HPDE6-E6E7 (cell line): ENCODE measurements at regions not wholly inside any gene's neighbourhood (a gene's known extent, or its start where the extent isn't known, plus 50 kb on each side); places are given as distances from the start of the nearest gene placed in this dataset.
"Not testable (repeated sequence)": the region's sequence is repeated elsewhere in the genome, so short reads cannot be mapped to it uniquely, and the experiment has no call there.

Experiments used
- DNase-seq: peaks from one replicate; pipeline ENCODE4 v3.0.0; 2011; ENCODE audit warnings: missing footprints; ENCODE audit errors: extremely low spot score

DNA sequence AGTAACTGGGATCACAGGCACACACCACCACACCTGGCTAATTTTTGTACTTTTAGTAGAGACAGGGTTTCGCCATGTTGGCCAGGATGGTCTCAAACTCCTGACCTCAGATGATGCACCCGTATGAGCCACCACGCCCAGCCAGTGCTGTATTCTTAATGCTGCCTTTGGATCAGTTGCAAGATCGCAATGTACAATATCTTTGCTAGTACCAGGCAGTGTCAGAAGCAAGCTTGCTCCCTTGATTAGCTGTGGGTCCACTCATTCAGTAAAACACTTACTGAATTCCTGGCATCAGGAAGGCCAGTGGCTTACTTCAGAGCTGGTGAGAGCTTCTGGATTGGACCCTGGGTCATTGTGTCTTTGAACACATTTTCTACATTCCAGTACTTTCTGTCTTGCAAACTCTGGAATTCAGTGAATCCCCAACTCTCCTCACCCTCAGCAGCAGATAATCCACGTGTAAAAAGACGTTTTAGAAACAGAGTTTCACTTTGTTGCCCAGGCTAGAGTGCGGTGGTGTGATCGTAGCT is 1183.7 kb downstream of the AACS start:
- no peak for DNase-seq

DNA sequence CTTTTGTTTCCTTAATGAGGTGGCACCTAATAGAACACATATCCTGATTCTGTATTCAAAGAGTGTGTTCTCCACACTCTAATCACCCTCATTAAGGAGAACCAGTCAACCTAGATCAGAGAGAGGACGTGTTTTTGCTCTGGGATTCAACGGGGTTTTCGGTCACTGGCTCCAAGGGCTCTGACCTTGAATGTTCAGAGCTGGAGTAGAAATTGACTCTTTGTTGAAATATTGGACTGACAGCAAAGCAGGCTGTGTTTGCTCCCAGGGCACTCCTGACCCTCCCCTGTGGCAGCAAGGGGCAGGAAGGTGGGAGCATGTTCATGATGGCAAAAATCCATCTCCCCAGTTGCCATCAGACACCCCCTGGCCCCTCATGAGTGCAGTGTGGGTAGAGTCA is 1193.0 kb downstream of the AACS start:
- DNase-seq, result no peak

DNA sequence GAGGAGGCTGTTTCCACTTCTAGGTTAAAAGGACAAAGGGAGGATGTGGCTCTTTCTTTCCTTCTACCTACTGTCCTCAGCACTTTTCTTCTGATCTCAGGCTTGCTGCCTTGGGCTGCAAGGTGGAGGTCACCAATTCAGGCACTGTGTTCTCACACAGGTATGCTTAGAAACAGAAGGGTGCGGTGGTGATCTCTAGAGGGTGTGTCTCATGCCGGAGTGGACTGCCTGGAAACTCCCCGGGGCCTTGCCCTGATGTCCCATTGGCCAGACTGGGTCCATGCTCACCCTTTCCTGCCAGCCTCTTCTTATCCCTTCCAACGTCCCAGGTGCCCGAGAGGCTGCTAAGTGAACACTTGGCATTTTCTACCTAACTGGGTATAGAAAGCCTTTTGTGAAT is 1197.6 kb downstream of the AACS start:
- DNase-seq, result no peak

DNA sequence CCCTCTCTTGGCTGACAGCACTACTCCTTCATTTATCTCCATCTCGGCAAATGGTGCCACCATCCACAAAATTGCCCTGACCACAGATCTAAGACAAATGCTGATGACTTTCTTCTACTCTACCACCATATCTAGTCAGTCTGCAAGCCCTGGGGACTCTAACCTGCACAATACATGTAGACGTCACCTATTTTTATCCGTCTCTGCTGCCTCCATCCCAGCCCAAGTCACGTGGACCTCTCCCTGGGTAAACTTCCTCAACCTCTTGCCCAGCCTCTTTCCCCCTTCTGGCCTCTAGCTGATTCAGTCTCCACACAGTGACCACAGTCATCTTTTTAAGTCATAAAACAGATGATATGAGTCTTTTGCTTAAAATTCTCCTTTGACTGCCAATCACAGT is 1203.0 kb downstream of the AACS start:
- no peak for DNase-seq

DNA sequence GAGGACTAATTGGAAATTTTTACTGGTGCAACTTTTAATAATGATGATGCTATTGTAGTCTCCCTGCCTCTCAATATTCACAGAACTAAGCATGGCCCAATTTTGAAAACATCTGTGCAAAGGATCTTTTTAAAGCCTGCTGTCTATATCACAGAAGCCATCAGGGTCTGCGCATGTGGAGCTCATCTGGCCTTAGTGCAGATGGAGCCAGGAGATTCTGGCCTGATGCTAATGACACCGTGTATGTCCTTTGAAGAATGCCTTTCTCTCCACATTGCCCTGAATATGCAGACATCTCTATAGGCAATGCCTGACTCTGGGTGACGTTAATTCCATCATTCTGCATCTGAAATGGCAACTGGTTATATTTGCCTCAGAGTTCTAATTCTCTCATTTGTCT is 1205.9 kb downstream of the AACS start:
- DNase-seq, result no peak

DNA sequence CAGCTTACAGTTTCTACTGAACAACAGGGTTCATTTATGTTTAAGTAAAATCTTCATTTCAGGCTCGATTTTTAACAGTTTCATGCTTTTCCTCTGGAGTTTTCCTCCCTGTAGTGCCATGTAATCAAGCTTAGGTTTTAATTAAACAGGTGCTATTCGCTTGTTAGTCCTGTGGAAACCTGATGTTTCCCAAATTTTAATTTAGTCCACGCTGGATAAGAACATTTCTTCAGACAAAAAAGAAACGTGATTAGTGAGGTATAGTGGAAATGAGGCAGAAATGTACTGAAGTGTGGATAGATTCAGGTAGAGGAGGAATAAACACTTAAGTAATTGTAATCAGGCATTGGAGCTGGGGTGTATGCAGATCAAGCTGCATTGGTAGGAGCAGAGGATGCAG is 1217.5 kb downstream of the AACS start:
- no peak for DNase-seq

DNA sequence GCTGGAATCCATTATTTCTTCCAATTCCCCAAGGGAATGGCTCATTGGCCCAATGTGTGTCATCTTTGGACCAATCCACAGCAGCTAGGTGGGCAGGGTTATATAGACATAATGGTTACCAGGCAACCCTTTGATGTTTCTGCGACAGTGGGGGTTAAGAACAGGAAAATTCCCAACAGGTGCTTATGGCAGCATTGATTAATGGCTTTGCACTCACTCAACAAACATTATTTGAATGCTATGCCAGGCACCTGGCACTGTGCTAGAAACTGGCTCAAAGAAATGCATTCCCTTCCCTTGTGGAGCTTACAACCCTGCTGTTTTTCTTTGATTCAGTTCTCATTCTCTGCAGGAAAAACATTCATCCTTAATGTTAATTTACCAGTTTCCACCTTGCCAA is 1221.0 kb downstream of the AACS start:
- no peak for DNase-seq

DNA sequence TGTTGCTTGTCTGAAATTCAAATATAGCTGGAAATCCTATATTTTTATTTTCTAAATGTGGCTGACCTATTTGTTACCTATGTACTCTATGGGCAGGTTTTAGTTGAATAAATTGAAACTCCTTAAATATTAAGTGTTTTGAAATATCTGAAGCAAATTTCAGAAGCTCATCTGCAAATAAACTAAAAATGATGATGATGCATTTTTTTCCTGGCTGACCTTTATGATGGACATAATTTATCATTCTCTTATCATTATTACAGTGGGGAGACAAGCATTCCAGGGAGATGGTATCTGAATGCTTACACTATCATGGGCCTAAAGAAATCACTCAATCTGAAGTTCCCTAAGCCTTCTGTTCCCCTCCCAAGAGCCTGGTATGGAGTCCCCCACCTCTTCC is 1225.2 kb downstream of the AACS start:
- no peak for DNase-seq

DNA sequence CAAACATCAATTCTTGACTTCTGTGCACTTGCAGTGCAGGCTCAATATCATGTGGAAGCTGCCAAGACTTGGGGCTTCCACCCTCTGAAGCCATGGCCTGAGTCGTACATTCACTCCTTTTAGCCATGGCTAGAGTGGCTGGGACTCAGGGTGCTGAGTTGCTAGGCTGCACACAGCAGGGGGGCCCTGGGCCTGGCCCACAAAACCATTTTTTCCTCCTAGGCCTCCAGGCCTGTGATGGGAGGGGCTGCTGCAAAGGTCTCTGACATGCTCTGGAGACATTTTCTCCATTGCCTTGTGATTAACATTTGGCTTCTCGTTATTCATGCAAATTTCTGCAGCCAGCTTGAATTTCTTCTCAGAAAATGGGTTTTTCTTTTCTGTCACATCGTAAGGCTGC is 1226.8 kb downstream of the AACS start:
- not testable (repeated sequence) for DNase-seq

DNA sequence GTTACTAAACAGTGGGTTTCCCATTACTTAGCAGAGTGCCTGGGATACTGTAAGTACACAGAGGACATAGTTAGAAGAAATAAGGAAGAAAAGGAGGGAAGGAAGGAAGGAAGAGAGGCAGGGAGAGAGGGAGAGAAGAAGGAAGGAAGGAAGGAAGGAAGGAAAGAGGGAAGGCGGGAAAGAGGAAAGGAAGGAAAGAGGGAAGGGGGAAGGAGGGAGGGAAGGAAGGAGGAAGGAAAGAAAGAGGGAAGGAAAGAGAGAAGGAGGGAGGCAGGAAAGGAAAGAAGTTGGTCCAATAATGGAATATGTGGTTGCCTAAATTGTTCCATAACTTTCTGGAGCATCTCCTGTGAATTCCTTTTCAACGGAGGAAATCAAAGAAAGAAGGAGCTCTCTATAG is 1230.4 kb downstream of the AACS start:
- DNase-seq, result no peak

DNA sequence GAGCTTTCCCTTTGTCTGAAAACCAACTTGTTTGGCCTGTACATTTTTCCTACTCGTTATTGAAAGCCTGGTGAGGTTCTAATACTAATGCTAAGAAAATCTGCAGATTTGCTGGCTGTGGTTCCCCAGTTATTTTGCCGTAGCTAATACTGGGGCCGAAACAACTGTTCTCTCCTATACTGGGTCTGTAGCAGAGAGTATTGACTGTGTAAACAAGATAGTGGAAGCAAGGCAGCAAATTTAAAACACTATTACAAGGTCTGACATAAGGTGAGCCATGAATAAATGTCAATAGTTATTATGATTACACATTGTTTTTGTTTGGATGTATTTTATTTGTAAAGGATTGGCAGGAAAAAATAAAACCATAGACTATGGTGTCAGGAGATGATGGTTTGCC is 1244.0 kb downstream of the AACS start:
- no peak for DNase-seq

DNA sequence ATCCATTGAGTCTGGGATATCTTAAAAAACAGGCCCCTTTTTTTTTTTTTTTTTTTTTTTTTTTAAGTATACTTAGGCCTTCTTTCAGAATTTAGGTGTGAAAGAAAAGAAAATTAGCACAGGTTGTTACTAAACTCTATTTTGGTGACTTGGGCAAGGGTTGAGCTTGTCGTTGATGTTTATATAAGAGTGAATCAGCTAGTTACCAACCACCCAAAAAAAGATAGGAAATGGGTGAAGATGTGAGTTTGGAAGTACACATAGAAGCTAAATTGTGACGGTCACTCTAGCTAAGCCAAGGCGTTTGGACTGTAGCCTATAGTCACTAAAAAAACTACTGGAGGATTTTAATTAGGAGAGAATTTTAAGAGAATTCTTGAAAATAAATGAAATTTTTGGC is 1247.2 kb downstream of the AACS start:
- no peak for DNase-seq

DNA sequence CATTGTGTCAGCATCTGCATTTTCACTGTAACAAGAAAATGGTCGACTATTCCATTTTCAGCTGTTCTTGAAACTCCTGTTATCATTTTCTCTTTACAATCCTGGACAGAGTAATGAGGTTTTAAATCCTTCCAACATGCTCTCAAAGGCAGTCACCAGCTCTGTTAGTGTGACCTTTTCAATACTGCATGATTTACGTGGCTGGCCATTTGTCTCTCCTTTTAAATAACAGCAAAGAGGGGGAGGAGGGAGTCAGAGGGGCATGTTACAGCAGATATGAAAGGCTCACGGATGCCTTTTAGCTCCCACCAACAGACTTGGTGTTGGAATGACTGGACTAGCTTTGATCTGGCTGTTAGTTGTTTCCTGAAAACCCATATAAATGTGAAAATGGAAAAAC is 1251.2 kb downstream of the AACS start:
- DNase-seq, result no peak

DNA sequence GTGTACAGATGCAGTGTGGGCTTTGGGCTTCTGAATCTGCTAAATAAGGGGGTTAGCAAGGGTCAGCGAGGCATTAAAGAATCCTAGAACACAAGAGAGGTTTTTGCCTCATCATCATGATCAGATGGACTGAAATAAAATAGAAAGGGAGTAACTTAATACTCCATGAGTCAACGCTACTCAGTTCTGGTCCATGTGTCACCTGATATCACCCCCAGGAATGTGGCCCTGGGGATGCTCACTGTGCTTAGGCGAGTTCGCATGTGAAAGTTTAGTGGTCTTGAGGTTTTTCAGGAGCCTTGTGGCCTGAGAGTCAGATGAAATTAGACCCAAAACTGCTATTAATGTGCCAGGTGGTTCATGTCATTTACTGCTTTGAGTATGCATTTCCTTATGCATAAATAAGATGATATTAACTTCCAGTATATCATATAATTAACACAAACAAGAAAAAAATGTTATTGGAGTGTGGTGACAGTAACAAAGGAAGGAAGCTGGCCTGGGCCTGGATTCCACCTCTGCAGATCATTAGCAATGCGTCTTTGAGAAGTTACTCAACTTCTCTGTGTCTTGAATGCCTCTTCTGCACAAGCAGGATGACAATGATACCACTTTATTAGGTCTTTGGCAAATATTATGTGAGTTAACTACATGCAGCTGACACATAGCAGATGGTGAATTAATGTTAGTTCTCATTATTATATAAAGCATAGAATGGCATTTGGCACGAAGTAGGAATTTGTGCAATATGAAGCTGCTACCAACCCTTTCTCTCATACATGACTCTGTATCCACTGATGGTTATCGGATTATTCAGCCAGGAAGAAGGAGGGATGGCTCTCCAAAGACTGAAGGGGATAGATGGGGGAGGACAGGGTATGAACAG is 1272.6 kb downstream of the AACS start:
- DNase-seq, result peak; percentile 29

DNA sequence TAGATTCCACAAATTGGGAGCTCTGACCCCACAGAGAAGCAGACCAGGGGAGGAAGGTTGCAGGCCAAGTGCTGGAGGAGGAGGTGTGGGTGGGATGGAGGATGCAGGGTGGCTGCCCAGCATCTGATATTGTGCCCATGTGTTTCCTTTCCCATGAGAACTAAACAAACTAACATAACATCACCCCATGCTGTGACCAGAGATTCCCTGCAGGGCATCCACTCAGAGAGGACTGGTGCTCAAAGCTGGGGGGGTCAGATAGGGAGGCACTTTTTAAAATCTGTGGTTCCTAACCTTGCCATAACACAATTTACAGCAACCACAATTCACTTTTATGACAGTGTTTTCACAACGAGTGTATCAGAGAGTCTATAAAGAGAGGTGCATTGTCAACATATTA is 1277.6 kb downstream of the AACS start:
- no peak for DNase-seq

DNA sequence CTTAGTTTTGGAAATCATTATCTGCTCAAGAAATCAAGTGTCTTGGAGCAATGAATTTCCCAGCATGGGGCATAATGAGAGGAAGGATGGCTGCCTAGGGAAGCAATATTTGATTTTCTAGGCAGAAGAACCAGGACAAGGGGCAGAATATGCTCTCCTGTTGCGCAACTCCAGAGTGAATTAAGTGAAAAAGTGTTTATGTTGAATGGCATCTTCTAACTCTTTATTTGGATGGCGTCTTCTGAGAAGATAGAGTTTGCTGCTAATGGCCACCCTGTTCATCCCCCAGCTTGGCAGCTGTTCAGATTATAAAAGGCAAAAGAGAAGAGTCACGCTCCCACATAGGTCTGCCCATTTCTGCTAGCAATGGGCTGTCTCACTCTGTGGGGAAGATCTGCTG is 1278.1 kb downstream of the AACS start:
- no peak for DNase-seq

DNA sequence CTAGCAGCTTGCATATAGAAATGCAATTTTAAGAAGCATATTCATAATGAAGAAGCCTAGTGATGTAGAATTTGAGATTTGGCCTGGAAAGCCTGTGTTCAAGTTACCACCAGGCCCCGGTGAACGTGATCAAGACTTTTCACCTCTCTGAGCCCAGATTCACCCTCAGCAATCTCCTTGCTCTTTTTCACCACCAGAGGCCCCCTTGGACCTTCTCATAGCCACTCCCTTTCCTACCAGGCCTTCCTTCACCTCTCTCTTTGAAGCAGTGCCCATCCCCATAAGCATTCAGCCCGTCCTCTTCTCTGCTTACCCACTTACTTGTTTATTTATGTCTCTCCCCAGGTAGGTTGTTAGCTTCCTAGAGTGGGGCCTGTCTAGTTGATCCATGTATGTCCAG is 1280.9 kb downstream of the AACS start:
- DNase-seq, result no peak

DNA sequence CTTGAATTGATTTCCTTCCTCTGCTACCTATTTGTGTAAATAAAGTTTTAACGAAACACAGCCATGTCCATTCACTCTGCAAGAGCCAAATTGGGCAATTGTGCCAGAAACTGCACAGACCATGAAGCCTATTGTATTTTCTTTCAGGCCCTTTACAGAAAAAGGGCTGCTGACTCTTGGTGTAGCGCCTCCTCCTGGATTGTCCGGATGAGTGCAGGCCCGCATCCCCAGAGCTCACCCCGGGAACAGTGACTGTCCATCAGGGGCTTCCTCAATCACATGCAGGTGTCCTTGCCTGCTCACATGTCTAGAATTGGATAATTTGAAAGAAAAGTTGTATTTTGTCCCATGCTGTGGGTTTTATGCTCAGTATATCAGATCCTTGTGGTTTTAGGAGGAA is 1282.2 kb downstream of the AACS start:
- DNase-seq, result no peak

DNA sequence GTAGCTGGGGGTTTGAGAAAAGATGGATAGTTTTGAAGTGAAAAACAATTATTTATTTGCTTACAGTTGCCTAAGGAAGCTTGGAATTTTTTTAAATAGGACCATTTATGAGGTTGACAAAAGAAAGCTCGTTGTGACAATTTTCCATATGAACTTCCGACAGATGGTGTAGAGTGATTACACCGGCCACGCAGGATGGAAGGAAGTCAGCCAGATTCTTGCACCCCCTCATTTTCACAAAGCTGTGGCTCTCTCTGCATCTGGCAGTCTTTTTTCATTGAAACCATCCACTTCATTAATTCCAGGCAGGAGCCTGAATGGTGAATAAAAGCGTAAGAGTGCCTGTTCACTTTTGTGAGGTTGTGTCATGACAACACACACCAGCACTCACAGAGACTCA is 1284.1 kb downstream of the AACS start:
- no peak for DNase-seq

DNA sequence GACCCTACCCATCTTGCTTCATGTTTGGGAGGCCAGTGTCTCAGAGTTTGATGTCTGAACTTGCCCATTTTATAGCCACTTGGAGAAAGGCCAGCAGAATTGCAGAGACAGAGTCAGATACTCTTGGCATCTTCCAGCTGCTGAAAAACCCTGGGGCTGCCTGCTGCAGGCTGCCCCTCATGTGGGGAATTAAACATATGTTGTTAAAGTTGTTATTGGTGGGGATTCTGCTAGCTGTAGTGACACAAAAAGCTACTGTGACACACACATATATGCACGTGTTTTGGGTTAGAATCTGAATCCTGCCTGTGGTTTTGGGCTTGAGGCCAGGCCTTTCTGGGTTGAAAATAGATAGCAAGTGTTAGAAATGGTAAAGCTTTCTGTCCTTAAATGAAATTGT is 1288.4 kb downstream of the AACS start:
- no peak for DNase-seq

DNA sequence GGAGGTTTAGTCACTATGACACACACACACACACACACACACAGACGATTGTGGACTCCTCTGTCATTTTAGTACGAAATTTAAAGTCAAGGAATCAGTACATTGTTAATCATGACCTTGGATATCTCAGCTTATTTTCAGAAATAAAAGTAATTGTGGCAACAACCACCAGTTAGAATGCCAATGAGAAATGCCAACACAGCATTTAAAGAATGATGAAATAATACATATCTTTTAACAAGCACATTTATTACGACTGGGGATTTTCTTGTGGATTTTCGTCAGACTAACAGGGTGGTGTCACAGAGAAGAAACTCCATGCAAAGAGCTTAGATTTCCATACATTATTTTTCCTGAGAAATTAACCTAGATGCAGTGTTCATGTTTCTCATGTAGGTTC is 1289.4 kb downstream of the AACS start:
- DNase-seq, result no peak

DNA sequence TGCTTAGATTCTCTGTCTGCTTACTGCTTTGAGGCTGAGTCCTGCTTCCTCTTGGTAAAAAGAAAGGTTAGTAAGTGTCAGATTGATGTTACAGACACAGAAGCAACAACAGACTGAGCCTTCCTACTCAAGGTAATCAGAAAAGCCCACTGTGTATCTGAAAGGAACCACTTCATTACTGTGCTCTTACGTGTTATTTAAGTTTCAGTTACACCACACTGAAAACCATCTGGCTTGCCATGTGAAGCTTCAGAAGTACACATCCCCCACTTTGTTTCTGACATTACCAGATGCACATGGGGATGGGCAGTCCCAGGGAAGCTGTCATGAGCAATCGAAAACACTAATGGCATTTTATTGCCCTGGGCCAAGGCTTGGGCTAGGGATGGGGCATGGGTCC is 1290.1 kb downstream of the AACS start:
- DNase-seq, result no peak

DNA sequence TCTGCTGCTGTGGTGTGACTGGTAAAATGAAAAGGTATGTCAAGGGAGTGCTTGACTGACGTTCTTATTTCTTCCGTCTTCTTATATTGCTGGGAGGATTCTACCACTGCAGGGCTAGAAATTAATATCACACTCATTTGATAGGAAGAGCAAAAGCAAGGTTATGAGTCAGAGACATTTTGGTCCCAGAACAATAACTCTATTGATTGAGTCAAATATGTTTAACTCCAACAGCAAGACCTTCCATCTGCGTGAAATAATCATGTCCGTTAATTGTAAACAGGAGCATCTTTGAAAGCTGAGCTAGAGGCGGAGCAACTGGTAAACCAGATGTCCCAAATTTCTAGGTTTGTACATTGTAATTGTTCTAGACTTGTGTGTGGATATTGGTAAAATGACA is 1293.6 kb downstream of the AACS start:
- DNase-seq, result no peak

DNA sequence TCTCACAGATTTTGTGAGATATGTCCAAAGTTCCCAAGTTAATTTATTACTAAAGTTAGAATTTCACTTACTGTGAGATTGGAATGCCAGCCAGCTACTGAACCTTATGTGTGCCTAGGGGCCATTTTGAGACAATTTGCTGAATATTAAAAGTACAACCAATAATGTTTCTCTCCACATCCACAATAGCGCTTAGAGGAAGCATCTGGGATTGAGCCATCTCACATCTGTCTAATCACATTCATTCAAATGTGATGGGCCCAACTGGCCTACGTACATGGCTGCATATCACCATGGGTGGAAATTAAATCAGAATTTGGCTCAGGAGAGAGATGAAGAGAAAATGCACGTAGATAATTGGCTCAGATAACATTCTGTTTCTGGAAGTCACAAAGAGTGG is 1294.0 kb downstream of the AACS start:
- DNase-seq, result no peak
